SK-N-SH (cell line): ENCODE measurements at regions not wholly inside any gene's neighbourhood (a gene's known extent, or its start where the extent isn't known, plus 50 kb on each side); places are given as distances from the start of the nearest gene placed in this dataset.

ENCODE experiments used
- CTCF ChIP-seq: fragments of 200-600 bp; sonication (generic); IDR thresholded peaks from 2 replicates; pipeline ENCODE4 v1.6.1; 2017; ENCODE audit warnings: antibody characterized with exemption, mild to moderate bottlenecking, moderate library complexity
- EZH2phosphoT487 ChIP-seq: fragments of 200-600 bp; sonication (generic); IDR thresholded peaks from 2 replicates; pipeline ENCODE4 v1.6.1; 2017; ENCODE audit warnings: low read depth, mixed run types, mild to moderate bottlenecking, antibody characterized with exemption, moderate library complexity, borderline replicate concordance
- FOXJ3 ChIP-seq: sonication (generic); formaldehyde crosslinking; IDR thresholded peaks from 2 replicates; pipeline ENCODE4 v1.5.1; 2020; ENCODE audit warnings: mild to moderate bottlenecking, missing genetic modification reagents
- GABPA ChIP-seq: IDR thresholded peaks from 2 replicates; pipeline ENCODE4 v1.4.0; 2012; ENCODE audit warnings: low read depth, mild to moderate bottlenecking
- JUND ChIP-seq: IDR thresholded peaks from 2 replicates; pipeline ENCODE4 v1.4.0; 2012
- MAX ChIP-seq: IDR thresholded peaks from 2 replicates; pipeline ENCODE4 v1.4.0; 2012; ENCODE audit warnings: low read depth
- MEF2A ChIP-seq: IDR thresholded peaks from 2 replicates; pipeline ENCODE4 v1.4.0; 2012; ENCODE audit warnings: low read depth, borderline replicate concordance
- POLR2AphosphoS5 ChIP-seq: IDR thresholded peaks from 2 replicates; pipeline ENCODE4 v1.6.1; 2012; ENCODE audit warnings: low read depth, low read length
- RAD21 ChIP-seq: IDR thresholded peaks from 2 replicates; pipeline ENCODE4 v1.6.1; 2012; ENCODE audit warnings: mild to moderate bottlenecking, low read length
- RXRA ChIP-seq: IDR thresholded peaks from 2 replicates; pipeline ENCODE4 v1.4.0; 2012; ENCODE audit warnings: low read depth, mild to moderate bottlenecking, borderline replicate concordance
- SIN3A ChIP-seq: IDR thresholded peaks from 2 replicates; pipeline ENCODE4 v1.6.1; 2012; ENCODE audit warnings: low read depth, mild to moderate bottlenecking, low read length, moderate library complexity, borderline replicate concordance
- SMC3 ChIP-seq: IDR thresholded peaks from 2 replicates; pipeline ENCODE4 v1.6.1; 2012; ENCODE audit warnings: low read depth, low read length, improper control_type of control experiment
- TAF1 ChIP-seq: IDR thresholded peaks from 2 replicates; pipeline ENCODE4 v1.6.1; 2012; ENCODE audit warnings: low read depth, mild to moderate bottlenecking, low read length, moderate library complexity, borderline replicate concordance
- TF ChIP-seq, protein P1 (sequence below): fragments of 150-350 bp; IDR thresholded peaks from 2 replicates; pipeline ENCODE4 v1.6.1; 2017; ENCODE audit warnings: antibody characterized with exemption, low read length, low read depth, borderline replicate concordance

- TF ChIP-seq CTCF (no peak), RAD21 (no peak), SMC3 (no peak), EZH2phosphoT487 (no peak), FOXJ3 (no peak), TAF1 (no peak), GABPA (no peak), RXRA (no peak), MAX (no peak), JUND (no peak), SIN3A (no peak), POLR2AphosphoS5 (no peak), MEF2A (no peak)
- TF ChIP-seq, protein P1, sequence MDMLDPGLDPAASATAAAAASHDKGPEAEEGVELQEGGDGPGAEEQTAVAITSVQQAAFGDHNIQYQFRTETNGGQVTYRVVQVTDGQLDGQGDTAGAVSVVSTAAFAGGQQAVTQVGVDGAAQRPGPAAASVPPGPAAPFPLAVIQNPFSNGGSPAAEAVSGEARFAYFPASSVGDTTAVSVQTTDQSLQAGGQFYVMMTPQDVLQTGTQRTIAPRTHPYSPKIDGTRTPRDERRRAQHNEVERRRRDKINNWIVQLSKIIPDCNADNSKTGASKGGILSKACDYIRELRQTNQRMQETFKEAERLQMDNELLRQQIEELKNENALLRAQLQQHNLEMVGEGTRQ = no peak
Observed at GRCh38 chr17:77888242-77889134, 70.0 kb upstream of the TNRC6C start.
